K562 (cell line): ENCODE measurements at regions not wholly inside any gene's neighbourhood (a gene's known extent, or its start where the extent isn't known, plus 50 kb on each side); places are given as distances from the start of the nearest gene placed in this dataset.

Source experiments
- ATAC-seq: fragments of 200-7000 bp; cut with Tn5 transposase; 3 replicates; pipeline ENCODE4 v1.9.1; 2020; ENCODE audit warnings: moderate library complexity
- BruUV-seq: library from RNA; stranded (reverse); fragments of 400-500 nt; replicated peaks from 2 replicates; lab custom pipeline; 2021; lab: Mats Ljungman, UMichigan
- CTCF ChIA-PET: fragments of 300-600 bp; formaldehyde crosslinking; extraction: SDS; loops from one replicate; lab custom pipeline; 2021; ENCODE audit warnings: low intra/inter-chr PET ratio; lab: Yijun Ruan, JAX
- POLR2A ChIA-PET: fragments of 300-600, 350-650 bp; sonication (Branson Sonifier 250); formaldehyde crosslinking; extraction: SDS; loops from one replicate; lab custom pipeline; 2021; ENCODE audit warnings: antibody characterized with exemption, inconsistent platforms; lab: Yijun Ruan, JAX
- DNase-seq, 4 experiments: peaks; one replicate each; pipeline versions ENCODE4 v3.0.0 to v3.0.0-alpha.2; 2011 to 2018; ENCODE audit warnings: low spot score in 3 of 4, mixed read lengths in 3 of 4; ENCODE audit errors: extremely low read depth in 1 of 4
- FAIRE-seq: peaks from 2 replicates; lab custom pipeline; 2011; peaks lifted over from hg19 to GRCh38; lab: Jason Lieb, UNC
- H2AFZ ChIP-seq: 2 replicates; pipeline ENCODE4 v1.6.0; 2011; ENCODE audit warnings: low read depth, low read length, control low read depth, inconsistent platforms
- H3K27ac ChIP-seq: fragments of 200-600 bp; 3 replicates; pipeline ENCODE4 v1.8.0; 2011; ENCODE audit warnings: low read depth, mild to moderate bottlenecking, control low read depth, inconsistent platforms, low read length, moderate library complexity, mixed read lengths; ENCODE audit errors: extremely low read depth
- H3K27me3 ChIP-seq, 2 experiments: fragments of 300-600 bp in 1 of 2; 2 replicates in 1 of 2; 3 replicates in 1 of 2; pipeline versions ENCODE4 v1.6.0 to v1.8.0; 2011; ENCODE audit warnings: inconsistent platforms in 2 of 2, low read length in 2 of 2, mild to moderate bottlenecking in 1 of 2, mixed read lengths in 1 of 2, moderate library complexity in 1 of 2; ENCODE audit not compliant: control insufficient read depth in 2 of 2, insufficient read depth in 2 of 2
- H3K36me3 ChIP-seq: fragments of 300-600 bp; 3 replicates; pipeline ENCODE4 v1.8.0; 2011; ENCODE audit warnings: mild to moderate bottlenecking, low read length, inconsistent platforms; ENCODE audit not compliant: control insufficient read depth, insufficient read depth
- H3K4me1 ChIP-seq, 2 experiments: fragments of 200-600 bp in 1 of 2; replicated peaks in 1 of 2; 2 replicates in 1 of 2; 3 replicates in 1 of 2; pipeline versions ENCODE4 v1.5.1 to v1.8.0; 2011; ENCODE audit warnings: inconsistent platforms in 2 of 2, low read length in 2 of 2, mild to moderate bottlenecking in 1 of 2, mixed read lengths in 1 of 2, moderate library complexity in 1 of 2; ENCODE audit not compliant: control insufficient read depth in 2 of 2, insufficient read depth in 2 of 2
- H3K4me2 ChIP-seq: 2 replicates; pipeline ENCODE4 v1.6.1; 2011; ENCODE audit warnings: low read length, control low read depth, inconsistent platforms, mixed read lengths; ENCODE audit not compliant: insufficient read depth
- H3K4me3 ChIP-seq: fragments of 200-600 bp; sonication (generic), shearing (Covaris generic); 2 replicates; pipeline ENCODE4 v1.5.1; 2016; ENCODE audit warnings: control low read depth, inconsistent platforms
- H3K79me2 ChIP-seq: fragments of 200-600 bp; 3 replicates; pipeline ENCODE4 v1.8.0; 2011; ENCODE audit warnings: low read length, inconsistent platforms; ENCODE audit not compliant: control insufficient read depth, insufficient read depth
- H3K9ac ChIP-seq, 2 experiments: 2 replicates each; pipeline versions ENCODE4 v1.6.0 to v1.6.1; 2011; ENCODE audit warnings: low read depth in 2 of 2, low read length in 2 of 2, control low read depth in 1 of 2, inconsistent platforms in 1 of 2, mild to moderate bottlenecking in 1 of 2, mixed read lengths in 1 of 2; ENCODE audit not compliant: insufficient read depth in 1 of 2
- H3K9me1 ChIP-seq: one replicate; pipeline ENCODE4 v1.6.0; 2011; ENCODE audit warnings: inconsistent platforms, mild to moderate bottlenecking, low read length, moderate library complexity; ENCODE audit not compliant: control insufficient read depth, insufficient read depth
- H3K9me3 ChIP-seq: replicated peaks from 2 replicates; pipeline ENCODE4 v1.5.1; 2011; ENCODE audit warnings: low read depth, low read length, inconsistent platforms; ENCODE audit not compliant: control insufficient read depth, insufficient read depth
- H4K20me1 ChIP-seq: replicated peaks from 2 replicates; pipeline ENCODE4 v1.6.1; 2011; ENCODE audit warnings: low read length, inconsistent platforms, mixed read lengths; ENCODE audit not compliant: control insufficient read depth, insufficient read depth
- CCNT2 ChIP-seq: IDR thresholded peaks from 2 replicates; pipeline ENCODE4 v1.6.1; 2011; ENCODE audit warnings: borderline replicate concordance, low read depth, mild to moderate bottlenecking, moderate library complexity, mixed read lengths, low read length; ENCODE audit not compliant: insufficient read length; ENCODE audit errors: extremely low read depth
- CSDE1 ChIP-seq, 2 experiments: fragments of 450-650 bp; IDR thresholded peaks; 2 replicates each; pipeline ENCODE4 v1.6.1; 2016; ENCODE audit warnings: mild to moderate bottlenecking in 1 of 2
- E2F4 ChIP-seq: sonication (generic); formaldehyde crosslinking; IDR thresholded peaks from 2 replicates; pipeline ENCODE4 v1.8.0; 2022; ENCODE audit warnings: mild to moderate bottlenecking, low read depth, missing genetic modification reagents
- FOXK2 ChIP-seq, 2 experiments: fragments of 450-650 bp; IDR thresholded peaks in 1 of 2; conservative IDR thresholded peaks in 1 of 2; 2 replicates each; pipeline ENCODE4 v1.6.1; 2016; ENCODE audit warnings: low read depth in 2 of 2, mild to moderate bottlenecking in 1 of 2
- MCM7 ChIP-seq, 2 experiments: fragments of 450-650 bp; IDR thresholded peaks; 2 replicates each; pipeline ENCODE4 v1.6.1; 2016 to 2018
- SRSF9 ChIP-seq: fragments of 200-400 bp; formaldehyde crosslinking; IDR thresholded peaks from 2 replicates; pipeline ENCODE4 v1.6.1; 2017; ENCODE audit warnings: low read depth, low read length, borderline replicate concordance
- ZNF384 ChIP-seq: IDR thresholded peaks from 2 replicates; pipeline ENCODE4 v1.6.1; 2012; ENCODE audit warnings: low read depth, low read length, improper control_type of control experiment
- WGBS: fragments of 100-300 bp; shearing (Covaris generic); methylation state at CpG from one replicate; pipeline ENCODE4 v1.1.6; 2016; ENCODE audit warnings: low coverage, mixed read lengths; ENCODE audit not compliant: insufficient coverage; ENCODE audit errors: missing lambda C conversion rate; 5-methylcytosine and 5-hydroxymethylcytosine counted together
- in situ Hi-C: fragments of 300-500 bp; cut with MboI; formaldehyde crosslinking; loops from 4 replicates; pipeline ENCODE4 v1.15.0; 2018; ENCODE audit warnings: inconsistent platforms, mixed read lengths
- intact Hi-C: fragments of 100-400 bp; cut with micrococcal nuclease; formaldehyde crosslinking; loops from 2 replicates; pipeline ENCODE4 v1.14.2; 2022

GRCh38 chrX:69010339-69010738 lies 154.9 kb downstream of the PJA1 start:
- Histone ChIP-seq H3K9me3 (no peaks in the 10 kb centered on the region), H2AFZ (no peak overlapping the region), H3K4me2 (no peak overlapping the region), H3K9ac (no peak overlapping the region), H3K4me1 (no peaks in the 10 kb centered on the region), H3K4me3 (no peak overlapping the region), H3K27me3 (no peaks in the 10 kb centered on the region; a peak in 1 of 5 replicates), H3K27ac (no peak overlapping the region), H3K79me2 (no peaks in the 10 kb centered on the region), H4K20me1 (no peaks in the 10 kb centered on the region), H3K9me1 (no peaks in the 10 kb centered on the region), H3K36me3 (no peaks in the 10 kb centered on the region)
- no peak for DNase-seq
- TF ChIP-seq MCM7 (IDR thresholded peaks at IDR 0.05) (no peak), ZNF384 (no peak), CSDE1 (IDR thresholded peaks at IDR 0.05) (no peak)
- WGBS: 0% methylated on average over 4 of the region's 4 CpGs
- intact Hi-C loops: no loop called here
- no TSS peak for BruUV-seq
- CTCF ChIA-PET: no interaction called here
- in situ Hi-C loops: no loop called here
- POLR2A ChIA-PET: no interaction called here
- ATAC-seq: no peak
- no peak for FAIRE-seq

- TF ChIP-seq CCNT2: no peak
- TF ChIP-seq E2F4: no peak
- no peak for TF ChIP-seq FOXK2 (conservative IDR thresholded peaks at IDR 0.05 in 1 of 2, IDR thresholded peaks at IDR 0.05 in 1 of 2; ENCODE audit: low read depth in 2 of 2)
- TF ChIP-seq SRSF9: no peak
- Histone ChIP-seq H4K20me1 (no peaks in the 10 kb centered on the region), H3K9me1 (no peaks in the 10 kb centered on the region), H3K4me2 (no peak overlapping the region), H3K27ac (no peak overlapping the region), H3K9me3 (no peaks in the 10 kb centered on the region), H3K36me3 (no peaks in the 10 kb centered on the region), H3K4me3 (no peak overlapping the region), H2AFZ (no peak overlapping the region), H3K27me3 (no peaks in the 10 kb centered on the region; a peak in 2 of 5 replicates), H3K4me1 (no peaks in the 10 kb centered on the region), H3K79me2 (no peaks in the 10 kb centered on the region), H3K9ac (no peak overlapping the region)
- no peak for DNase-seq
- 4% methylated on average over 3 of the region's 4 CpGs for WGBS
- ATAC-seq: no peak
- intact Hi-C loops: no loop called here
- no peak for FAIRE-seq
- ChIA-PET CTCF (no interaction called here), POLR2A (no interaction called here)
- BruUV-seq: no TSS peak
- in situ Hi-C loops: no loop called here
These were observed 164.4 kb downstream of the PJA1 start for GRCh38 chrX:69000877-69001276.
